IMR-90 (cell line): ENCODE measurements at regions not wholly inside any gene's neighbourhood (a gene's known extent, or its start where the extent isn't known, plus 50 kb on each side); places are given as distances from the start of the nearest gene placed in this dataset.
"Not testable (repeated sequence)": the region's sequence is repeated elsewhere in the genome, so short reads cannot be mapped to it uniquely, and the experiment has no call there.

Experiments
- ATAC-seq: fragments of 200-7000 bp; cut with Tn5 transposase; 2 replicates; pipeline ENCODE4 v1.9.1; 2020; ENCODE audit warnings: low read depth, mild to moderate bottlenecking, moderate library complexity
- BruUV-seq: library from RNA; stranded (reverse); fragments of 400-500 nt; replicated peaks from 2 replicates; lab custom pipeline; 2021; lab: Mats Ljungman, UMichigan
- CTCF ChIA-PET: fragments of 300-600 bp; formaldehyde crosslinking; extraction: SDS; loops from one replicate; lab custom pipeline; 2021; ENCODE audit warnings: antibody characterized with exemption; lab: Yijun Ruan, JAX
- POLR2A ChIA-PET: fragments of 300-600 bp; sonication (Branson Sonifier 250); formaldehyde crosslinking; loops from one replicate; lab custom pipeline; 2022; ENCODE audit warnings: antibody characterized with exemption; ENCODE audit not compliant: unreplicated experiment; lab: Charles Lee
- DNase-seq: peaks from one replicate; pipeline ENCODE4 v3.0.0; 2013
- H2AFZ ChIP-seq: replicated peaks from 2 replicates; pipeline ENCODE3; 2013; ENCODE audit warnings: low read length, mild to moderate bottlenecking; ENCODE audit not compliant: poor library complexity
- H2AK5ac ChIP-seq: 2 replicates; pipeline ENCODE4 v1.6.1; 2013; ENCODE audit warnings: low read depth, low read length, inconsistent platforms
- H2AK9ac ChIP-seq: replicated peaks from 2 replicates; pipeline ENCODE3; 2013; ENCODE audit warnings: mild to moderate bottlenecking, low read depth, low read length, moderate library complexity; ENCODE audit not compliant: poor library complexity
- H2BK120ac ChIP-seq: 2 replicates; pipeline ENCODE4 v1.6.1; 2013; ENCODE audit warnings: low read depth, low read length, inconsistent platforms
- H2BK15ac ChIP-seq: 3 replicates; pipeline ENCODE4 v1.6.1; 2013; ENCODE audit warnings: low read depth, low read length, inconsistent platforms
- H2BK20ac ChIP-seq: 2 replicates; pipeline ENCODE4 v1.6.1; 2013; ENCODE audit warnings: low read depth, mild to moderate bottlenecking, inconsistent platforms, low read length, moderate library complexity
- H2BK5ac ChIP-seq: 2 replicates; pipeline ENCODE4 v1.6.1; 2013; ENCODE audit warnings: mild to moderate bottlenecking, low read depth, low read length, inconsistent platforms; ENCODE audit not compliant: poor library complexity, severe bottlenecking
- H3K14ac ChIP-seq: replicated peaks from 2 replicates; pipeline ENCODE4 v1.6.1; 2013; ENCODE audit warnings: low read depth, low read length, inconsistent platforms
- H3K18ac ChIP-seq: 2 replicates; pipeline ENCODE4 v1.6.1; 2013; ENCODE audit warnings: low read depth, low read length, control low read depth
- H3K23ac ChIP-seq: 2 replicates; pipeline ENCODE4 v1.6.1; 2013; ENCODE audit warnings: low read depth, low read length, inconsistent platforms
- H3K27ac ChIP-seq: 2 replicates; pipeline ENCODE4 v1.5.1; 2013; ENCODE audit warnings: mild to moderate bottlenecking, control low read depth, low read length; ENCODE audit not compliant: insufficient read depth
- H3K27me3 ChIP-seq: 2 replicates; pipeline ENCODE4 v1.6.1; 2013; ENCODE audit warnings: low read length; ENCODE audit not compliant: control insufficient read depth, insufficient read depth
- H3K36me3 ChIP-seq: 2 replicates; pipeline ENCODE4 v1.6.1; 2013; ENCODE audit warnings: low read length, mixed read lengths; ENCODE audit not compliant: control insufficient read depth, insufficient read depth
- H3K4ac ChIP-seq: 2 replicates; pipeline ENCODE4 v1.6.1; 2013; ENCODE audit warnings: low read depth, low read length, inconsistent platforms
- H3K4me1 ChIP-seq: 2 replicates; pipeline ENCODE4 v1.6.1; 2013; ENCODE audit warnings: low read length, mixed read lengths; ENCODE audit not compliant: control insufficient read depth, insufficient read depth
- H3K4me2 ChIP-seq: 2 replicates; pipeline ENCODE4 v1.6.1; 2013; ENCODE audit warnings: low read depth, mild to moderate bottlenecking, control low read depth, low read length, moderate library complexity
- H3K4me3 ChIP-seq: 2 replicates; pipeline ENCODE4 v1.5.1; 2013; ENCODE audit warnings: low read depth, mild to moderate bottlenecking, control low read depth, low read length, moderate library complexity; ENCODE audit not compliant: insufficient read depth
- H3K56ac ChIP-seq: 2 replicates; pipeline ENCODE4 v1.6.1; 2013; ENCODE audit warnings: low read length, inconsistent platforms; ENCODE audit not compliant: insufficient read depth; ENCODE audit errors: extremely low read depth
- H3K79me1 ChIP-seq, 2 experiments: 2 replicates each; pipeline ENCODE4 v1.6.1; 2013; ENCODE audit warnings: low read length in 2 of 2, inconsistent platforms in 1 of 2, low read depth in 1 of 2
- H3K9ac ChIP-seq: 2 replicates; pipeline ENCODE4 v1.6.1; 2013; ENCODE audit warnings: low read depth, low read length, control low read depth
- H3K9me1 ChIP-seq: 2 replicates; pipeline ENCODE4 v1.6.1; 2013; ENCODE audit warnings: low read length, inconsistent platforms; ENCODE audit not compliant: insufficient read depth
- H3K9me3 ChIP-seq: 2 replicates; pipeline ENCODE4 v1.6.1; 2013; ENCODE audit warnings: low read length; ENCODE audit not compliant: control insufficient read depth, insufficient read depth
- H4K20me1 ChIP-seq: 2 replicates; pipeline ENCODE4 v1.6.1; 2013; ENCODE audit warnings: low read length, inconsistent platforms; ENCODE audit not compliant: insufficient read depth
- H4K5ac ChIP-seq: 2 replicates; pipeline ENCODE4 v1.6.1; 2013; ENCODE audit warnings: mild to moderate bottlenecking, low read depth, low read length, control low read depth
- H4K8ac ChIP-seq, 2 experiments: 2 replicates each; pipeline ENCODE4 v1.6.1; 2013; ENCODE audit warnings: low read depth in 2 of 2, low read length in 2 of 2, control low read depth in 1 of 2, inconsistent platforms in 1 of 2
- H4K91ac ChIP-seq: 2 replicates; pipeline ENCODE4 v1.6.1; 2013; ENCODE audit warnings: low read depth, low read length, inconsistent platforms; ENCODE audit not compliant: insufficient read depth
- BHLHE40 ChIP-seq: fragments of 150-350 bp; IDR thresholded peaks from 2 replicates; pipeline ENCODE4 v1.6.1; 2016; ENCODE audit warnings: mild to moderate bottlenecking, low read depth, low read length
- CHD1 ChIP-seq: IDR thresholded peaks from 2 replicates; pipeline ENCODE4 v1.6.1; 2012; ENCODE audit warnings: low read depth, low read length, improper control_type of control experiment
- CTCF ChIP-seq: conservative IDR thresholded peaks from 2 replicates; pipeline ENCODE4 v1.5.1; 2012; ENCODE audit warnings: mild to moderate bottlenecking, low read depth, low read length, improper control_type of control experiment
- RAD21 ChIP-seq: IDR thresholded peaks from 2 replicates; pipeline ENCODE4 v1.6.1; 2012; ENCODE audit warnings: low read length, improper control_type of control experiment
- WGBS, 2 experiments: methylation state at CpG; one replicate each; pipeline versions ENCODE4 v1.1.5 to v1.1.7; 2013; ENCODE audit warnings: missing lambda C conversion rate in 2 of 2; ENCODE audit not compliant: insufficient read length in 1 of 2; ENCODE audit errors: extremely low coverage in 2 of 2; 5-methylcytosine and 5-hydroxymethylcytosine counted together
- dilution Hi-C: fragments of 300-500 bp; cut with HindIII; formaldehyde crosslinking; loops from one replicate; pipeline ENCODE4 v1.14.3; 2018; ENCODE audit warnings: low sequenced_read_pairs; ENCODE audit not compliant: unreplicated experiment
- in situ Hi-C: fragments of 300-500 bp; cut with MboI; formaldehyde crosslinking; loops from 3 replicates; pipeline ENCODE4 v1.14.3; 2019; ENCODE audit warnings: low sequenced_read_pairs, inconsistent platforms, mixed read lengths
- intact Hi-C: fragments of 100-400 bp; cut with micrococcal nuclease; formaldehyde crosslinking; loops from 2 replicates; pipeline ENCODE4 v1.10.0; 2022

GRCh38 chr2:143839456-143839855 lies 680.5 kb downstream of the ZEB2 start:
- H3K79me1 ChIP-seq, result no peaks in the 10 kb centered on the region
- ATAC-seq (no peak), DNase-seq (no peak)
- H3K36me3 ChIP-seq, result no peaks in the 10 kb centered on the region
- H3K56ac ChIP-seq, result no peak overlapping the region
- no peak overlapping the region for H3K9ac ChIP-seq
- no CpG with 5 or more reads among the region's 2 CpGs for WGBS, 2 experiments
- H3K27me3 ChIP-seq, result no peaks in the 10 kb centered on the region
- no peak overlapping the region for H3K14ac ChIP-seq
- no peak for TF ChIP-seq CTCF
- no peak for TF ChIP-seq CHD1
- TF ChIP-seq BHLHE40, result no peak
- TF ChIP-seq RAD21, result no peak
- H3K4me2 ChIP-seq, result no peak overlapping the region
- no peaks in the 10 kb centered on the region for H3K9me1 ChIP-seq
- ChIA-PET CTCF (interaction anchor here (0.6 kb wide), 1 partner anchor 1278 kb away, joined by 8 read pairs; no protein-coding TSS in a partner anchor), POLR2A (no interaction called here)
- H4K20me1 ChIP-seq, result no peaks in the 10 kb centered on the region
- intact Hi-C loops (no loop called here), in situ Hi-C loops (no loop called here), dilution Hi-C loops (no loop called here)
- no peak overlapping the region for H2BK15ac ChIP-seq
- no peak overlapping the region for H2AK9ac ChIP-seq
- no peak overlapping the region for H3K18ac ChIP-seq
- no peak overlapping the region for H2AFZ ChIP-seq
- H3K4me3 ChIP-seq, result no peak overlapping the region
- BruUV-seq, result no TSS peak
- no peak overlapping the region for H2BK5ac ChIP-seq
- no peak overlapping the region for H3K23ac ChIP-seq
- H3K27ac ChIP-seq, result no peak overlapping the region
- H2BK120ac ChIP-seq, result no peak overlapping the region
- H4K8ac ChIP-seq, result no peak overlapping the region
- no peak overlapping the region for H3K4ac ChIP-seq
- no peak overlapping the region for H2BK20ac ChIP-seq
- H4K5ac ChIP-seq, result no peak overlapping the region
- no peaks in the 10 kb centered on the region for H3K4me1 ChIP-seq
- H2AK5ac ChIP-seq, result no peak overlapping the region
- H4K91ac ChIP-seq, result no peak overlapping the region
- H3K9me3 ChIP-seq, result no peaks in the 10 kb centered on the region; the same call in none of the 2 replicates

DNA sequence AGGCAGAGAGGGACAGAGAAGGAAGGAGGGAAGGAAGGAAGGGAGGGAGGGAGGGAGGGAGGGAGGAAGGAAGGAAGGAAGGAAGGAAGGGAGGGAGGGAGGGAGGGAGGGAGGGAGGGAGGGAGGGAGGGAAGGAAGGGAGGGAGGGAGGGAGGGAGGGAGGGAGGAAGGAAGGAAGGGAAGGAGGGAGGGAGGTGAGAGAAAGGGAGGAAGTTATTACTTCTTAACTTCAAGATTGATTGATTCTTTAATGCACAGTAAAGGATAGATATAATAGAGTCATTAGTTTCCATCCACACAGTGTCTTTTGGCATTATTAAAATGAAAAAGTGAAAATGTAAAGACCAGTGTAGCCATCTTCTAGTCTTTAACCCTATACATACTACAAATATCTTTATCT lies 682.9 kb downstream of the ZEB2 start:
- H3K79me1 ChIP-seq, H2BK15ac ChIP-seq, in situ Hi-C loops, H3K9me3 ChIP-seq, H2AK5ac ChIP-seq, H4K20me1 ChIP-seq, H3K18ac ChIP-seq, intact Hi-C loops, H3K56ac ChIP-seq, CTCF ChIA-PET, H2BK20ac ChIP-seq, H2AK9ac ChIP-seq, POLR2A ChIA-PET, H2BK120ac ChIP-seq, H4K5ac ChIP-seq, H3K4me3 ChIP-seq, H3K23ac ChIP-seq, BruUV-seq, DNase-seq, H2AFZ ChIP-seq, H2BK5ac ChIP-seq, H3K4me1 ChIP-seq, H3K9ac ChIP-seq, H3K4me2 ChIP-seq, H4K8ac ChIP-seq, H3K27me3 ChIP-seq, ATAC-seq, H3K9me1 ChIP-seq, H3K14ac ChIP-seq, H3K27ac ChIP-seq, H3K36me3 ChIP-seq, H3K4ac ChIP-seq, H4K91ac ChIP-seq, dilution Hi-C loops: not testable (repeated sequence)
